ENCODE measurements at regions not wholly inside any gene's neighbourhood (a gene's known extent, or its start where the extent isn't known, plus 50 kb on each side); places are given as distances from the start of the nearest gene placed in this dataset.
A peak's percentile ranks its signal among the peaks of the same experiment; 100 is the strongest.
"Not testable (repeated sequence)": the region's sequence is repeated elsewhere in the genome, so short reads cannot be mapped to it uniquely, and the experiment has no call there.

GRCh38 chr3:35439663-35440062 is 199.7 kb upstream of the ARPP21 start:
- no peak for DNase-seq (ENCODE audit: low read depth)

GRCh38 chr3:35440826-35441225 is 198.5 kb upstream of the ARPP21 start:
- DNase-seq (ENCODE audit: low read depth) = no peak

- DNase-seq (ENCODE audit: low read depth) = no peak
Observed at GRCh38 chr3:35446896-35447295, 192.4 kb upstream of the ARPP21 start.

- no peak for DNase-seq (ENCODE audit: low read depth)
Observed at GRCh38 chr3:35448121-35448520, 191.2 kb upstream of the ARPP21 start.

- DNase-seq (ENCODE audit: low read depth) = no peak
Observed at GRCh38 chr3:35448681-35449080, 190.6 kb upstream of the ARPP21 start.

GRCh38 chr3:35454819-35455218 is 184.5 kb upstream of the ARPP21 start:
- not testable (repeated sequence) for DNase-seq (ENCODE audit: low read depth)

GRCh38 chr3:35473956-35474355 is 165.4 kb upstream of the ARPP21 start:
- DNase-seq (ENCODE audit: low read depth) = no peak

GRCh38 chr3:35482566-35482965 is 156.8 kb upstream of the ARPP21 start:
- peak; percentile 5 for DNase-seq (ENCODE audit: low read depth)

GRCh38 chr3:35483131-35483530 is 156.2 kb upstream of the ARPP21 start:
- no peak for DNase-seq (ENCODE audit: low read depth)

- DNase-seq (ENCODE audit: low read depth) = no peak
Observed at GRCh38 chr3:35484929-35485530, 154.3 kb upstream of the ARPP21 start.

- DNase-seq (ENCODE audit: low read depth) = no peak
Observed at GRCh38 chr3:35486295-35486694, 153.0 kb upstream of the ARPP21 start.

- DNase-seq (ENCODE audit: low read depth) = no peak
Observed at GRCh38 chr3:35487376-35487775, 151.9 kb upstream of the ARPP21 start.

- no peak for DNase-seq (ENCODE audit: low read depth)
Observed at GRCh38 chr3:35488526-35488925, 150.8 kb upstream of the ARPP21 start.

GRCh38 chr3:35492841-35493240 is 146.5 kb upstream of the ARPP21 start:
- no peak for DNase-seq (ENCODE audit: low read depth)

- no peak for DNase-seq (ENCODE audit: low read depth)
Observed at GRCh38 chr3:35498506-35499210, 140.7 kb upstream of the ARPP21 start.

GRCh38 chr3:35500641-35501350 is 138.5 kb upstream of the ARPP21 start:
- DNase-seq (ENCODE audit: low read depth) = no peak

GRCh38 chr3:35502699-35503098 is 136.6 kb upstream of the ARPP21 start:
- no peak for DNase-seq (ENCODE audit: low read depth)

GRCh38 chr3:35505181-35505580 is 134.1 kb upstream of the ARPP21 start:
- no peak for DNase-seq (ENCODE audit: low read depth)

- DNase-seq (ENCODE audit: low read depth) = no peak
Observed at GRCh38 chr3:35505772-35506171, 133.6 kb upstream of the ARPP21 start.

GRCh38 chr3:35519936-35520335 is 119.4 kb upstream of the ARPP21 start:
- no peak for DNase-seq (ENCODE audit: low read depth)

GRCh38 chr3:35521196-35521595 is 118.1 kb upstream of the ARPP21 start:
- DNase-seq (ENCODE audit: low read depth) = no peak

GRCh38 chr3:35522450-35522849 is 116.9 kb upstream of the ARPP21 start:
- no peak for DNase-seq (ENCODE audit: low read depth)

GRCh38 chr3:35523074-35523473 is 116.3 kb upstream of the ARPP21 start:
- DNase-seq (ENCODE audit: low read depth) = no peak

All from HT1080 (cell line).